GM06990 (cell line): ENCODE measurements at regions not wholly inside any gene's neighbourhood (a gene's known extent, or its start where the extent isn't known, plus 50 kb on each side); places are given as distances from the start of the nearest gene placed in this dataset.

ENCODE experiments used
- DNase-seq: peaks from one replicate; pipeline ENCODE4 v3.0.0-alpha.2; 2011; ENCODE audit not compliant: insufficient read length; ENCODE audit errors: extremely low read depth
- H3K27me3 ChIP-seq: replicated peaks from 2 replicates; pipeline ENCODE4 v1.6.0; 2011; ENCODE audit warnings: low read length; ENCODE audit not compliant: control insufficient read depth, insufficient read depth
- H3K36me3 ChIP-seq: 2 replicates; pipeline ENCODE4 v1.5.1; 2011; ENCODE audit warnings: low read length; ENCODE audit not compliant: control insufficient read depth, insufficient read depth
- H3K4me3 ChIP-seq: replicated peaks from 2 replicates; pipeline ENCODE4 v1.5.1; 2011; ENCODE audit warnings: low read depth, mild to moderate bottlenecking, control low read depth, low read length
- TF ChIP-seq, protein P1 (sequence below): IDR thresholded peaks from 2 replicates; pipeline ENCODE4 v1.5.1; 2011; ENCODE audit warnings: low read length, control low read depth, mild to moderate bottlenecking, inconsistent platforms; ENCODE audit not compliant: insufficient read depth, poor library complexity, severe bottlenecking

DNA sequence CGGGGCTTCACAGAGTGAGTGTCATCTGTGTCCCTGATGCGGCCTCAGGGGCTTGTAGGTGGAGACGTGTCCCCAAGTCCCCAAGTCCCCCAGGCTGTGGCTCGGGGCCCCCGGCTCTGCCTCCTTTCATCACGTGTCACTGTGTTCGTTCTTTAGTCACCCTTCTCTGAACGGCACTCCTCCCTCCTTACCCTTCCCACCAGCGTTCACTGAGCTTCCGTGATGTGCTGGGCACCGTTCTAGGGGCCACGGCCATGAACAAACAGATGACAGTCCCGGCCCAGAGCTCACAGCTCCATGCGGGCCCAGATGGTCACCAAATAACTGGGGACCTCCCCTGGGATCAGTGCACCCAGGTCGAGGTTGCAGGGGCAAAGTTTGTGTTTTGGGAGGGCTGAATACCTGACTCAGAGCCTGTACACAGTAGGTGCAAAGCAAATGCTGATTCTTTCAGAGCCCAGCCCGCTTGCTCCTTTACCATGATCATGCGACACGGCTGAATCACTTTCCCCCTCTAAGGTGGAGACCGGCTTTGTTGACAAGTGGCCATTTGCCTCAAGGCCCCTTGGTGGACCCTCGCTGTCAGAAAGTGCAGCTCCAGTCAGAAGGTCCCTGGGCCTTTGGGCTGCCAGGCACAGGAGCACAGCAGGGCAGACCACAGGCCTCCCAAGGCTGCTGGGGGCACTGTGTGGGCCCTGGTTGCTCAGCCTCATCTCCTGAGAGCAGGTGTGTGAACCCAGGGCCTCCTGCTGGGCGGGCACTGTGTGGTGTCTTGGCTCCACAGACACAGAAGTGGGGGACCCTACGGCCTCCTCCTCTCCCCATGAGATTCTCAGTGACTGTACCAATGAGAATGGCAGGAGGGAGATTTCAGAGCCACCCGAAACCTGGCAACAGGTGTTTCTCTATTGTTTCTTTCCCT, 592.5 kb downstream of the PTPRU start:
- TF ChIP-seq, protein P1, sequence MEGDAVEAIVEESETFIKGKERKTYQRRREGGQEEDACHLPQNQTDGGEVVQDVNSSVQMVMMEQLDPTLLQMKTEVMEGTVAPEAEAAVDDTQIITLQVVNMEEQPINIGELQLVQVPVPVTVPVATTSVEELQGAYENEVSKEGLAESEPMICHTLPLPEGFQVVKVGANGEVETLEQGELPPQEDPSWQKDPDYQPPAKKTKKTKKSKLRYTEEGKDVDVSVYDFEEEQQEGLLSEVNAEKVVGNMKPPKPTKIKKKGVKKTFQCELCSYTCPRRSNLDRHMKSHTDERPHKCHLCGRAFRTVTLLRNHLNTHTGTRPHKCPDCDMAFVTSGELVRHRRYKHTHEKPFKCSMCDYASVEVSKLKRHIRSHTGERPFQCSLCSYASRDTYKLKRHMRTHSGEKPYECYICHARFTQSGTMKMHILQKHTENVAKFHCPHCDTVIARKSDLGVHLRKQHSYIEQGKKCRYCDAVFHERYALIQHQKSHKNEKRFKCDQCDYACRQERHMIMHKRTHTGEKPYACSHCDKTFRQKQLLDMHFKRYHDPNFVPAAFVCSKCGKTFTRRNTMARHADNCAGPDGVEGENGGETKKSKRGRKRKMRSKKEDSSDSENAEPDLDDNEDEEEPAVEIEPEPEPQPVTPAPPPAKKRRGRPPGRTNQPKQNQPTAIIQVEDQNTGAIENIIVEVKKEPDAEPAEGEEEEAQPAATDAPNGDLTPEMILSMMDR = no peak
- no peaks in the 10 kb centered on the region; the same call in 1 of the 2 replicates for H3K27me3 ChIP-seq
- DNase-seq = no peak

DNA sequence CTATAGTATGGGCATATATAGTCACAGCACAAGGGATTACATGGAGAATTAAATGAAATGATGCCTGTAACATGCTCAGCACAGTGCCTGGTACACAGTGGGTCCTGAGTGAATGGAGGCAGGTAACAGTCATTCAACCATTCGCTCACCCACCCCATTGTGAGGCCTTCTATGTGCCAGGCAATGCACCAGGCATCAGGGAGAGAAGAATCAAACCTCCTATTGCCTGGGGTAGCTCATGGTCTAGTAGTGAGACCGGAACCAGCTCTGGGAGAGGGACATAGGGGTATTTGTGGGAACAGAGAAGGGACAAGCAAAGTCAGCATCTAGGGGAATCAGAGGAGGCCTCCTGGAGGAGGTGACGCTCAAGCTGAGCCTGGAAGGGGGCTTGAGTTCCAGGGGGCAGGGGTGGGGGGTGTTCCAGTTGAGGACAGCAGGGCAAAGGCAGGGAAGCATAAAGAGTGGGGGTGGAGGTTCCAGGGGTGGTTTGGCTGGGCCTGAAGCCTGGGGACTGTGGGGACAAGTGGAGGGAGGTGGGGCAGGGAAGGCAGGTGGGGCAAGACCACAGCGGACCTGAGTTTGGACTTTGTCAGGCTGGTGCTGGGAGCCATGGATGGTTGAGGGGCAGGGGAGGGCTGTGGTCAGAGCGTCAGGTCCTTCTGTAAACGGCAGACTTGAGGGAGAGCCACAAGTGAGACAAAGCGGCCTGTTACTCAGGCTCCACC, 591.6 kb downstream of the PTPRU start:
- TF ChIP-seq, protein P1 = no peak
- DNase-seq = no peak
- no peak overlapping the region for H3K4me3 ChIP-seq
- no peaks in the 10 kb centered on the region for H3K36me3 ChIP-seq
- no peaks in the 10 kb centered on the region; the same call in 1 of the 2 replicates for H3K27me3 ChIP-seq

More for the DNA sequence above, 592.5 kb downstream of the PTPRU start:
- Histone ChIP-seq H3K4me3 (no peak overlapping the region), H3K36me3 (no peaks in the 10 kb centered on the region)

DNA sequence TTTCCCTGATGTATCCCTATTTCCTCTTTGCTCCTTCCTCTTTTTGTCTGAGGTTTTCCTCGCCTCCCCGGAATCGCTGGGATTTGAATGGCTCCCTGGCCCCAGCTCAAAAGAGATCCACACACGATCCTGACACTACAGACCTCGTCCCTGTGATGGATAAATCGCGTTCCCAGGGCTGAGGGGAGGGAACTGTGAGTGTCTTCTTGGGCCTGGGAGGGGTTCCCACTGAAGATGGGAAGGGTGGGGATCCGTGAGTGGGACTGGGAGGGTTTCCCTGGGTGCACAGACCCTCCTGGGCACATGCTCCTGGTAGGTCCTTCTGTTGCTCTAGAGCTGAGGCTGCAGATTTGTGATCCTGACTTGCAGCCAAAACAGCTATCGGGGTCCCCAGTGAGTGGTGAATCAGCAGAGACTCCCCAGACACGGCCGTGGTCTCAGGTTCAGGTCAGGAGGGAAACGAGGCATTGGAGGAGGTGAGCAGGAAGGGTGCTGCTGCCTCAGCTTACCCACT, 591.0 kb downstream of the PTPRU start:
- Histone ChIP-seq H3K4me3 (no peak overlapping the region), H3K27me3 (no peaks in the 10 kb centered on the region; the same call in 1 of the 2 replicates), H3K36me3 (no peaks in the 10 kb centered on the region)
- no peak for DNase-seq
- TF ChIP-seq, protein P1 = no peak

DNA sequence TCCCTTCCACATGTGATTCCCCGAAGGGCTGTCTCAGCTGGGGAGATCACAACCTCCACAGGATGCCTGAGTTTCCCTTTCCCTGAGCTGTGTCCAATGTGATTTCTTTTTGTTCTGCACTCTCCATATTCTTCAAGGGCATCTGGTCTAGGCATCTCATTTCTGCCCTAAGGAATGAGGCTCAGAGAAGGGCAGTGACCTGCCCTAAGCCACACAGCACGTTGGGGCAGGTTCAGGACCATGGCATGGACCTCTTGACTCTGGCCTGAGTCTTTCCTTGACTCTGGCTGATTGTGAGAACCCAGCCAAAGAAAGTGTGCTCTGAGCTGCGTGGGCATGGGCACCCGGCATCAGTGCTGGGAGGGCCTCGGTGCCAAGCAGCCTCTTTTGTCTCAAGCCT, 590.3 kb downstream of the PTPRU start:
- TF ChIP-seq, protein P1 = no peak
- Histone ChIP-seq H3K36me3 (no peaks in the 10 kb centered on the region), H3K27me3 (no peaks in the 10 kb centered on the region; the same call in 1 of the 2 replicates), H3K4me3 (no peak overlapping the region)
- no peak for DNase-seq

DNA sequence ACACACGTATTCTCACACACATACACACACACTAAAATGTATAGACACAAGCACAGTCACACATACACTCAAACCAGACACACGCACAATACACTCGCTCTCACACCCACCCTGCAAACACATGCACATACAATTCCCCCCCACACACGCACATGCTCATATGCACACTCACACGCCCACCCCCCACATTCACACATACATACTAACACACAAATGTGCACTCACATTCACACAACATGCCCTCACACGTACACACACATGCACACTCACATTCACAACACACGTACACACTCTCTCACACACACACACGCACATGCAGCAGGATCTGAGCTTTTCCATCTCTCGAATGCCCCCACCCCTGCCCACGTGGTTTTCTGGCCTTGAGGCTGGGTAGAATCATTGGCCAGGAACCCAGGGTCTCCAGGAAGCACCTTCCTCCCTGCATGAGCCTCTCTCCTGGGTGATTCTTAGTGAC, 589.7 kb downstream of the PTPRU start:
- TF ChIP-seq, protein P1 = no peak
- Histone ChIP-seq H3K4me3 (no peak overlapping the region), H3K27me3 (no peaks in the 10 kb centered on the region; the same call in 1 of the 2 replicates), H3K36me3 (no peaks in the 10 kb centered on the region)
- no peak for DNase-seq
